ENCODE measurements at regions not wholly inside any gene's neighbourhood (a gene's known extent, or its start where the extent isn't known, plus 50 kb on each side); places are given as distances from the start of the nearest gene placed in this dataset.

- H3K27ac Mint-ChIP-seq (ENCODE audit: unreplicated experiment): peak overlapping the region; percentile 42
- no peaks in the 10 kb centered on the region for H3K27me3 Mint-ChIP-seq (ENCODE audit: low read depth, unreplicated experiment)
Observed at GRCh38 chr21:20373031-20373430, 625.2 kb upstream of the NCAM2 start.

GRCh38 chr21:20377250-20377649, 621.0 kb upstream of the NCAM2 start:
- H3K36me3 ChIP-seq (ENCODE audit: insufficient read depth, low read length): no peaks in the 10 kb centered on the region
- TF ChIP-seq EZH2 (IDR thresholded peaks at IDR 0.05; ENCODE audit: insufficient read depth, low read length): no peak
- no peak for TF ChIP-seq CTCF (IDR thresholded peaks at IDR 0.05; ENCODE audit: insufficient read depth, low read depth, low read length)

More at GRCh38 chr21:20373031-20373430, 625.2 kb upstream of the NCAM2 start:
- Histone ChIP-seq H3K9me3 (ENCODE audit: insufficient read depth, low read depth, low read length) (peaks cover 3% of the 10 kb centered on the region), H3K9ac (ENCODE audit: low read length) (no peak overlapping the region), H3K27me3 (ENCODE audit: insufficient read depth, low read length) (no peaks in the 10 kb centered on the region), H3K4me1 (ENCODE audit: insufficient read depth, low read length) (no peaks in the 10 kb centered on the region), H3K36me3 (ENCODE audit: insufficient read depth, low read length) (no peaks in the 10 kb centered on the region), H3K4me3 (ENCODE audit: insufficient read depth, low read depth, low read length) (no peak overlapping the region), H2AFZ (ENCODE audit: low read depth, low read length) (no peak overlapping the region), H3K27ac (ENCODE audit: low read depth, low read length) (no peak overlapping the region), H3K79me2 (ENCODE audit: insufficient read depth, low read length) (no peaks in the 10 kb centered on the region), H4K20me1 (ENCODE audit: insufficient read depth, low read length) (no peaks in the 10 kb centered on the region), H3K4me2 (ENCODE audit: low read length) (no peak overlapping the region)
- FAIRE-seq: no peak
- TF ChIP-seq EZH2 (IDR thresholded peaks at IDR 0.05; ENCODE audit: insufficient read depth, low read length) (no peak), CTCF (IDR thresholded peaks at IDR 0.05; ENCODE audit: insufficient read depth, low read depth, low read length) (no peak)
- DNase-seq (ENCODE audit: low read depth): no peak
- no peak overlapping the region for H3K4me3 Mint-ChIP-seq (ENCODE audit: unreplicated experiment)
- H3K9me3 Mint-ChIP-seq (ENCODE audit: unreplicated experiment): no peaks in the 10 kb centered on the region
- peaks cover 9% of the 10 kb centered on the region for H3K4me1 Mint-ChIP-seq (ENCODE audit: low read depth, unreplicated experiment)
- H3K36me3 Mint-ChIP-seq (ENCODE audit: low read depth, unreplicated experiment): no peaks in the 10 kb centered on the region

GRCh38 chr21:20388400-20388799, 609.8 kb upstream of the NCAM2 start:
- no peaks in the 10 kb centered on the region for H3K27me3 Mint-ChIP-seq (ENCODE audit: low read depth, unreplicated experiment)
- no peaks in the 10 kb centered on the region for H3K27me3 ChIP-seq (ENCODE audit: insufficient read depth, low read length)
- H3K4me2 ChIP-seq (ENCODE audit: low read length): no peak overlapping the region
- no peak overlapping the region for H3K27ac ChIP-seq (ENCODE audit: low read depth, low read length)
- peaks cover 2% of the 10 kb centered on the region for H3K9me3 ChIP-seq (ENCODE audit: insufficient read depth, low read depth, low read length)
- H3K9me3 Mint-ChIP-seq (ENCODE audit: unreplicated experiment): peaks cover 2% of the 10 kb centered on the region
- H3K4me3 ChIP-seq (ENCODE audit: insufficient read depth, low read depth, low read length): no peak overlapping the region
- no peaks in the 10 kb centered on the region for H4K20me1 ChIP-seq (ENCODE audit: insufficient read depth, low read length)
- no peak for DNase-seq (ENCODE audit: low read depth)
- no peak overlapping the region for H2AFZ ChIP-seq (ENCODE audit: low read depth, low read length)
- H3K27ac Mint-ChIP-seq (ENCODE audit: unreplicated experiment): no peak overlapping the region
- no peaks in the 10 kb centered on the region for H3K36me3 ChIP-seq (ENCODE audit: insufficient read depth, low read length)
- no peaks in the 10 kb centered on the region for H3K4me1 Mint-ChIP-seq (ENCODE audit: low read depth, unreplicated experiment)
- no peak overlapping the region for H3K4me3 Mint-ChIP-seq (ENCODE audit: unreplicated experiment)
- TF ChIP-seq CTCF (IDR thresholded peaks at IDR 0.05; ENCODE audit: insufficient read depth, low read depth, low read length): no peak
- no peak for TF ChIP-seq EZH2 (IDR thresholded peaks at IDR 0.05; ENCODE audit: insufficient read depth, low read length)
- FAIRE-seq: no peak
- no peaks in the 10 kb centered on the region for H3K36me3 Mint-ChIP-seq (ENCODE audit: low read depth, unreplicated experiment)
- no peaks in the 10 kb centered on the region for H3K4me1 ChIP-seq (ENCODE audit: insufficient read depth, low read length)
- H3K9ac ChIP-seq (ENCODE audit: low read length): no peak overlapping the region
- H3K79me2 ChIP-seq (ENCODE audit: insufficient read depth, low read length): no peaks in the 10 kb centered on the region

More at GRCh38 chr21:20377250-20377649, 621.0 kb upstream of the NCAM2 start:
- no peak overlapping the region for H3K27ac Mint-ChIP-seq (ENCODE audit: unreplicated experiment)
- no peaks in the 10 kb centered on the region for H3K9me3 Mint-ChIP-seq (ENCODE audit: unreplicated experiment)
- FAIRE-seq (no peak), DNase-seq (ENCODE audit: low read depth) (no peak)
- H4K20me1 ChIP-seq (ENCODE audit: insufficient read depth, low read length): no peaks in the 10 kb centered on the region
- peaks cover 9% of the 10 kb centered on the region for H3K4me1 Mint-ChIP-seq (ENCODE audit: low read depth, unreplicated experiment)
- no peaks in the 10 kb centered on the region for H3K27me3 Mint-ChIP-seq (ENCODE audit: low read depth, unreplicated experiment)
- no peak overlapping the region for H3K4me2 ChIP-seq (ENCODE audit: low read length)
- H3K27ac ChIP-seq (ENCODE audit: low read depth, low read length): no peak overlapping the region
- H3K79me2 ChIP-seq (ENCODE audit: insufficient read depth, low read length): no peaks in the 10 kb centered on the region
- H3K9me3 ChIP-seq (ENCODE audit: insufficient read depth, low read depth, low read length): no peaks in the 10 kb centered on the region
- no peak overlapping the region for H2AFZ ChIP-seq (ENCODE audit: low read depth, low read length)
- H3K27me3 ChIP-seq (ENCODE audit: insufficient read depth, low read length): no peaks in the 10 kb centered on the region
- no peak overlapping the region for H3K4me3 ChIP-seq (ENCODE audit: insufficient read depth, low read depth, low read length)
- no peak overlapping the region for H3K4me3 Mint-ChIP-seq (ENCODE audit: unreplicated experiment)
- H3K4me1 ChIP-seq (ENCODE audit: insufficient read depth, low read length): no peaks in the 10 kb centered on the region
- no peaks in the 10 kb centered on the region for H3K36me3 Mint-ChIP-seq (ENCODE audit: low read depth, unreplicated experiment)
- no peak overlapping the region for H3K9ac ChIP-seq (ENCODE audit: low read length)

Measured in astrocyte (in vitro differentiated cells and primary cell).